ENCODE measurements at regions not wholly inside any gene's neighbourhood (a gene's known extent, or its start where the extent isn't known, plus 50 kb on each side); places are given as distances from the start of the nearest gene placed in this dataset.

GRCh38 chr3:151568184-151568583 lies 107.3 kb upstream of the IGSF10 start:
- TF ChIP-seq CTCF (IDR thresholded peaks at IDR 0.05) (no peak), POLR2A (IDR thresholded peaks at IDR 0.05) (no peak)

All from prostate gland (tissue), 2 donors.